ENCODE measurements at regions not wholly inside any gene's neighbourhood (a gene's known extent, or its start where the extent isn't known, plus 50 kb on each side); places are given as distances from the start of the nearest gene placed in this dataset.

DNA sequence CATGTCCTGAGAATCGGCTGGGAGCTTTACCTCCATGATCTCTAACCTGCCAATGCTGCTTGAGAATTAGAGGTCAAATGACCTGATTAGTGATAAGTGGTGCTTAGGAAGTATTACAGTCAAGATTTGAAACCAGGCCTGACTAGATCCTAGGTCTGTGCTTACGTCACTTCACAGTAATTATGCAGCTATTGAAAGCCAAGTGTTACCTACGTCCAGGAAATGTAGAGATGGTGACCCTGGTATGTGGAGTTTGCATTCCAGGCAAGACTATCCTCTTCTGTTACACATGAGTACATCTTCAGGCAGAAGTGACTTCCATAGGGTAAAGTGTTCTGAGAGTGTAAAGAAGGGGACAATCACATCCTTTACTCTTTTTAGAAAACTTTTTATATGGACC is 530.4 kb upstream of the TENM4 start:
- no peak overlapping the region for H3K27ac ChIP-seq
- no peak overlapping the region for H3K4me3 ChIP-seq
- TF ChIP-seq, protein P1, sequence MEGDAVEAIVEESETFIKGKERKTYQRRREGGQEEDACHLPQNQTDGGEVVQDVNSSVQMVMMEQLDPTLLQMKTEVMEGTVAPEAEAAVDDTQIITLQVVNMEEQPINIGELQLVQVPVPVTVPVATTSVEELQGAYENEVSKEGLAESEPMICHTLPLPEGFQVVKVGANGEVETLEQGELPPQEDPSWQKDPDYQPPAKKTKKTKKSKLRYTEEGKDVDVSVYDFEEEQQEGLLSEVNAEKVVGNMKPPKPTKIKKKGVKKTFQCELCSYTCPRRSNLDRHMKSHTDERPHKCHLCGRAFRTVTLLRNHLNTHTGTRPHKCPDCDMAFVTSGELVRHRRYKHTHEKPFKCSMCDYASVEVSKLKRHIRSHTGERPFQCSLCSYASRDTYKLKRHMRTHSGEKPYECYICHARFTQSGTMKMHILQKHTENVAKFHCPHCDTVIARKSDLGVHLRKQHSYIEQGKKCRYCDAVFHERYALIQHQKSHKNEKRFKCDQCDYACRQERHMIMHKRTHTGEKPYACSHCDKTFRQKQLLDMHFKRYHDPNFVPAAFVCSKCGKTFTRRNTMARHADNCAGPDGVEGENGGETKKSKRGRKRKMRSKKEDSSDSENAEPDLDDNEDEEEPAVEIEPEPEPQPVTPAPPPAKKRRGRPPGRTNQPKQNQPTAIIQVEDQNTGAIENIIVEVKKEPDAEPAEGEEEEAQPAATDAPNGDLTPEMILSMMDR (IDR thresholded peaks at IDR 0.05): no peak
- no peak for DNase-seq (ENCODE audit: low spot score)

DNA sequence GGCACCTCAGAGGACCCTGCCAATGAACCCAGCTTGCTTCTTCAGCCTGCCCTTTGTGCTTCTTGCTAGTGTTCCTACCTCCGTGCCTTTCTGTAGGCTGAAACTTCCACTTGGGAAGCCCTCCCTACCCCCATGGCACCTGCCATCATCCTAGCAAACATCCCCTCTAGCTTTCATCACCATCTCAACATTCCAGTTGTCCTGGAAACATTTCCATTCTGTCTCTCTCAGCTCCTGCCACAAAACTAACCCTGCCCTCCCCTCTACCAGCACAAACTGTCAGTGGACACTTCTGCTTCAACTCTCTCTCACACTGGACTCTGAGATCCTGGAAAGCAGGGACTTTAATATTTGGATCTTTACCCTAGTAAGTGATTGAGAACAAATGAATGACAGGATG is 525.8 kb upstream of the TENM4 start:
- H3K27ac ChIP-seq: no peak overlapping the region
- H3K4me3 ChIP-seq: no peak overlapping the region
- no peak for DNase-seq (ENCODE audit: low spot score)
- TF ChIP-seq, protein P1 (IDR thresholded peaks at IDR 0.05): no peak

DNA sequence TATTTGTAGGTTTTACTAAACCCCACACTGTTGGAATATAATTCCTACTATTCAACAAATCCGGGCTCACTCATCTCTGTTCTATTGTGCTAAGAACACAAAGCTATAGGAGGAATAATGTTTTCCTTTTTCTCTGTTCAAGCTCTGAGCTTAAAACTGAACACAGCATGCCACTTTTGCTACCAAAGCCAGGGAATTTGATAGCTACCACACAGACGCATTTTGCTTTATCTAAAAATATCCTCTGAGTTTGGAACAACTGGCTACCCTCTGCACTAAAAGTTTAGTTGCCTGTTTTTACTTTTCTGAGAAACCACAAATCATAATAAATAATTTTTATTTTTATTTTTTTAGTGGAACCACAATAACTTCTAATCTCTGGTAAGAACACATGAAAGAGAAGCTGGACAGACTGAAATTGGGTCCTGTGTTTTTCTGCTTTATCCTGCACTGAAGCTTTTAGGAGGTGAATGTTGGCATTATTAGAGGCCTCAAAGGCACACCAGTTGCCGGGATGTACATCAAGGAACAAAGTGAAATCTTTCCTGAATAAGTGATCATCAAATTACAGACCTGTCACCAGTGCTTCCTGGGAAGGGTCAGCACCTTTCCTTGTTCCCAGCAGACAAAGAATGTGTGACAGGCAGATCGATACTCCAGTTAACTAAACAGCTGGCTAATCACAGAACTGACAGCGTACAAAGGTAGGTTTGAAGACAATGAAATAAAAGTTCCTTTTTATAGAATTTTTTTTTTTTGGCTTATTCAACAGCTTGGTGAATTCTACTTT is 523.2 kb upstream of the TENM4 start:
- no peak for DNase-seq (ENCODE audit: low spot score)
- Histone ChIP-seq H3K27ac (no peak overlapping the region), H3K4me3 (no peak overlapping the region)
- TF ChIP-seq, protein P1 (IDR thresholded peaks at IDR 0.05): no peak

DNA sequence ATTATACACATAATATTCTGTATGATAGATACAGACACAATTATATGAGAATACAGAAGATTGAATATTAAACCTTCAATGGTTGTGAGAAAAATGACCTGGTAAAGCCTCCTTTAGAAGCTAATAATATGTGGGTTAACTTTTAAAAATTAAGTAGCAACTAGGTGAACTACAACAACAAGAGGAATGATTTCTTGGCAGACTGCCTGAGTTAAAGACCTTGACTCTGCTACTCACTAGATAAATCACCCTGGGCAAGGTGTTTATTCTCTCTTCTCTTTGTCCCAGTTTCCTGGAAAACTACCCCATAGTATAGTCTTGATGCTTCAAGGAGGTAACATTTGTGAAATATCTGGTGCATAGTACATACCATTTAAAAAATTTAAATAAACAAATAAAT is 519.6 kb upstream of the TENM4 start:
- Histone ChIP-seq H3K4me3 (no peak overlapping the region), H3K27ac (no peak overlapping the region)
- TF ChIP-seq, protein P1 (IDR thresholded peaks at IDR 0.05): no peak
- no peak for DNase-seq (ENCODE audit: low spot score)

DNA sequence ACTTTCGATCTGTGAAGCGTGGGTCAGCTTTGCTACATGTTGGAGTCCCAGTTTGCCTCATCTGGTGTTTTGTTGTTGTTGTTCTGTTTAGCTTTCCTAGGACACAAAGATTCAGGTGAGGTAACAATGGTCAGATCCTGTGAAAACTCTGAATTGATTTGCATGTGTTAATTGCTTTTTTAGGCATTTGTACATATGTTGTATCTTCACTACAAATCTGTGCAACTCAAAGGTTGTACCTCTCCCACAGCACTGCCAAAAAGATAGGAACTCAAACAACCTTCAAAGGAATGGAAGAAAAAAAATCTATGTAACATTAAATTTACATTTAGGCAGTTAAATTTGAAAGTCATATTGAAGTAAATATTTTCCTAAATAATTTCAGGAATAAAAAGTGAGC is 518.5 kb upstream of the TENM4 start:
- Histone ChIP-seq H3K4me3 (no peak overlapping the region), H3K27ac (no peak overlapping the region)
- TF ChIP-seq, protein P1 (IDR thresholded peaks at IDR 0.05): no peak
- no peak for DNase-seq (ENCODE audit: low spot score)

DNA sequence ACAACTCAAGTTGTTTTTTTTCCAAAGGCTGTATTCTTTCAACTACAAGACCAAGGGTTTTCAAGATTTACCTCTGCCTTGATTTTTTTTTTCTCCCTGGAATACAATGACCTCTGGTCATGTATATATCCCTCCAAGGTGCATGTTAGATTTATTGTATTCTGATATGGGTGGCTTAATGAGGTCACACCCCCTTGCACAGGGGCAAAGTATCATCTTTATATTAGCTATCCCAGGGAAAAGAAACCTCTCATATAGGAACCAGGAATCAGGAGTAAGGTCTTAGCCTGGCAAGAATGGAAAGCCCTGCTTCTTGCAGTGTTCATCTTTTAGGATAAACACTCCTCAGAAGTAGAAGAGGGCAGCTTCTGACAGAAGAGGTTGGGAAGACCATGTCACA is 516.9 kb upstream of the TENM4 start:
- no peak for DNase-seq (ENCODE audit: low spot score)
- Histone ChIP-seq H3K4me3 (no peak overlapping the region), H3K27ac (no peak overlapping the region)
- TF ChIP-seq, protein P1 (IDR thresholded peaks at IDR 0.05): no peak

DNA sequence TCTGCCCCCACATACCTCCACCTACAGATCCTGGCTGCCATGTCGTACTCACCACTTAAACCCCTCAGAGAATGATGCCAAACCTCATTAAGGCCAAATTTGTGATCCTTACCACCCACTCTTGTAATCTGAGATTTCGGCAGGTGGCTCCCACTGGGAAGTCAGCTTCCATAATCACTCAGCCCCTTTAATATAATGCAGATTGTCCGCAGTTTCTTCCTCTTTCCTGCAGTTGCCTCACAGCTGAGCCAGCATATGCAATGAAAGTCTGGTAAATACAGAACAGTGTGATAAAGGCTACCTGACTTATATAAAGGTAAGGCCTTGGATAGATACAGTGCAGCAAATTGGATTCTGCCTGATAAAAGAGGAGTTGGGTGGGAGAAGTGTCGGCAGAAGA is 515.2 kb upstream of the TENM4 start:
- DNase-seq (ENCODE audit: low spot score): no peak
- TF ChIP-seq, protein P1 (IDR thresholded peaks at IDR 0.05): no peak
- no peak overlapping the region for H3K27ac ChIP-seq
- H3K4me3 ChIP-seq: no peak overlapping the region

Data from coronary artery (tissue), 2 donors.